ENCODE measurements at regions not wholly inside any gene's neighbourhood (a gene's known extent, or its start where the extent isn't known, plus 50 kb on each side); places are given as distances from the start of the nearest gene placed in this dataset.

- TF ChIP-seq EZH2 (IDR thresholded peaks at IDR 0.05; ENCODE audit: low read length), result no peak
- TF ChIP-seq, protein P1, sequence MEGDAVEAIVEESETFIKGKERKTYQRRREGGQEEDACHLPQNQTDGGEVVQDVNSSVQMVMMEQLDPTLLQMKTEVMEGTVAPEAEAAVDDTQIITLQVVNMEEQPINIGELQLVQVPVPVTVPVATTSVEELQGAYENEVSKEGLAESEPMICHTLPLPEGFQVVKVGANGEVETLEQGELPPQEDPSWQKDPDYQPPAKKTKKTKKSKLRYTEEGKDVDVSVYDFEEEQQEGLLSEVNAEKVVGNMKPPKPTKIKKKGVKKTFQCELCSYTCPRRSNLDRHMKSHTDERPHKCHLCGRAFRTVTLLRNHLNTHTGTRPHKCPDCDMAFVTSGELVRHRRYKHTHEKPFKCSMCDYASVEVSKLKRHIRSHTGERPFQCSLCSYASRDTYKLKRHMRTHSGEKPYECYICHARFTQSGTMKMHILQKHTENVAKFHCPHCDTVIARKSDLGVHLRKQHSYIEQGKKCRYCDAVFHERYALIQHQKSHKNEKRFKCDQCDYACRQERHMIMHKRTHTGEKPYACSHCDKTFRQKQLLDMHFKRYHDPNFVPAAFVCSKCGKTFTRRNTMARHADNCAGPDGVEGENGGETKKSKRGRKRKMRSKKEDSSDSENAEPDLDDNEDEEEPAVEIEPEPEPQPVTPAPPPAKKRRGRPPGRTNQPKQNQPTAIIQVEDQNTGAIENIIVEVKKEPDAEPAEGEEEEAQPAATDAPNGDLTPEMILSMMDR (optimal IDR thresholded peaks at IDR 0.05 in 1 of 3, IDR thresholded peaks at IDR 0.05 in 1 of 3, conservative IDR thresholded peaks at IDR 0.05 in 1 of 3; ENCODE audit: extremely low read depth in 1 of 3, insufficient read depth in 2 of 3, low read length in 3 of 3), result no peak
Observed at GRCh38 chr14:53896726-53897125, 59.9 kb downstream of the BMP4 start.

All from keratinocyte (primary cell).